Epithelial cell of prostate (primary cell): ENCODE measurements at regions not wholly inside any gene's neighbourhood (a gene's known extent, or its start where the extent isn't known, plus 50 kb on each side); places are given as distances from the start of the nearest gene placed in this dataset.
A peak's percentile ranks its signal among the peaks of the same experiment; 100 is the strongest.

Experiments
- DNase-seq: peaks from one replicate; pipeline ENCODE4 v3.0.0-alpha.2; 2011; ENCODE audit warnings: low read depth, low spot score
- H3K27ac ChIP-seq: fragments of 450-650 bp; 2 replicates; pipeline ENCODE4 v1.5.1; 2017; ENCODE audit warnings: mild to moderate bottlenecking

DNA sequence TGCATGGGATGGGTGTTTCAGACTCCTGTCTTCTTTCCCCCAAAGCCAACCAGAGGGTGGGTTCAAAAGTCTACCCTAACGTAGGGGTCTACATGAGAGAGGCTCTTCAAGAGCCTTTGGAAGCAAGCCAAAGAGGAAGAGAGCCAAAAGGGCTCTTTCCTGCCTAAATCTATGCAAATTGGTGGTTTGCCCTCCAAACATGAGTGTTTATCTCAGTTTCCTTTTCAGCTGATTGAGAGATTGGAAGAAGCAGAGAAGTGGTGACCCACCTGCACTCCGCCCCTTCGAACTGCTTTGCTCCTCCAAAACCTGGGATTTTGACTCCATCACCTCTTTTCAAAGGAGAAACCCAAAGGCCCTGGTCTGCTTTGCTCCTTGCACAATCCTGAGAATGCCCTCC, 65.4 kb upstream of the MAF start:
- H3K27ac ChIP-seq: no peak overlapping the region
- DNase-seq: no peak

DNA sequence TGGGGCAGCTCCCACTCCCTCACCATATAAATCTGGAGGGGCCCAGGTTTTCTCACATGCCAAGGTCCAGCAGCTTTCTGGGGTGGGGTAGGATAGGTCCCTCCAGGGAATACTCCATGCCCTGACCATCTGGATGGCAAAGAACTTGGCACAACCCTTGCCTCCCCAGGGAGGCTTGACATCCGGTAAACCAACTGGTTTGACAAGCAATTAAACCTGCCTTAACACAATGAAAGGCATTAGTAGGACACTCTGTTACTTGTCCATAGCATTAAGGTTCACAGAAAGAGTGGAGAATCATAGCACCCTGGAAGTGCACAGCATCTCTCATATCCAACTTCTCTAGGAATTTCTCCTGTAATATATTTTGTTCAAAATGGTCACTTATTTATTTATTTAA, 63.9 kb upstream of the MAF start:
- no peak for DNase-seq
- no peak overlapping the region for H3K27ac ChIP-seq

DNA sequence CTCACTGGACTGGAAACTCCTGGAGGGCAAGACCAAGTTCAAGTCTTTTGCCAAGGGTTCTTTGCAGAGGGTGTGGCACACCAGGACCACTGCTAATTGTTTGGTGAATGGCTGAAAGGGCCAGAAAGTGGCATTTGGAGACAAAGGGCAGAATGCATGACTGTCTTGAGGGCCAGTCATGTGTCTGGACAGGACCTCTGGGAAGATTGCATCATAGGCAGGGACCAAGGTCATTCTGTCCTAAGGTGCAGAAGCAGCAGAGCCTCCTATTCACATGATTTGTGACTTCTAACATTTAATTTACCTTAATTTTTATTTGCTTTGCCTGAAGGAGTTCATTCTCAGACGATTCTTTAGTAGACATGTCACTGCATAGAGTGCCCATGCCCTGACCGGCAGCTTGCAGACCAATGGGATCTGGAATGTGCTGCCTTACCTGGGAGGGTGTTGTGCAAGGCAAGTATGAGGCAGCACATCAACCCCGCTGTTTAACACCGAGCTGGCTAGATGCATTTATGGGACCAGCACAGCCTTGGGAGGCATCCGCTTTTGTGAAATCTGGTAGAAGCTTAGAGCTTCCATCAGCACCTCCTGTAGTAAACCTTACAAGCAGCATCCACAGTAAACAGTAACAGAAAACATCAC, 62.3 kb upstream of the MAF start:
- no peak for DNase-seq

DNA sequence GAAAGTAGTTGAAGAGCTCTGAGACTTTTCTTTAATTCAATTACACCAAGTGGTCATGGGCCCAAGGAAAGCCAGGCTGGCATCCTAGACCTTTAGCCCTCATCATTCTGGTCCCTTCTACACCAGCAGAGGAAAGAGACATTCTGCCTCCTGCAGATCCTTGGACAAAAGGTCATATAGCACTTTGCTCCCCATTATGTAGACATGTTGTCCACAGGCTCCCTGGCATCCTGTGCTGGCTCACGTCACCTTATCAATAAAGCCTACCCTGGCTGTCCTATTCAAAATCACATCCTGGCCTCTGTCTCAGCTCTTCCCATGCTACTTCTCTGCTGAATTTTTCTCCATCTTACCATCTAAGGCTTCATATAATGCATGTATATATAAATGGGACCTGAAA, 61.6 kb upstream of the MAF start:
- H3K27ac ChIP-seq: no peak overlapping the region
- no peak for DNase-seq

More for the DNA sequence above, 62.3 kb upstream of the MAF start:
- peak overlapping the region; percentile 17 for H3K27ac ChIP-seq

DNA sequence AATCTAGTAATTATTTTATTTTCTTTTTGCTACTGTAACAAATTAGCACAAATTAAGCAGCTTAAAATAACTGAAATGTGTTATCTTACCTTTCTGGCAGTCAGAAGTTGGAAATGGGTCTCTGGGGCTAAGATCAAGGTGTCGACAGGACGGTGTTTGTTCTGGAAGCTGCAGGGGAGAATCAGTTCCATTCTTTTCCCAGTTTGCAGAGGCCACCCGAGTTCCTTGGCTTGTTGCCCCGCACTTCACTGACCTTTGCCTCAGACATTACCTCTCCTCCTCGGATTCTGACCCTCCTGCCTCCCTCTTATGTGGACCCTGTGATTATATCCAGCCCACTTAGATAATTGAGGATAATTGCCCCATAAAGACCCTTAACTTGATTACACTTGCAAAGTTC, 61.0 kb upstream of the MAF start:
- DNase-seq: no peak
- H3K27ac ChIP-seq: no peak overlapping the region

DNA sequence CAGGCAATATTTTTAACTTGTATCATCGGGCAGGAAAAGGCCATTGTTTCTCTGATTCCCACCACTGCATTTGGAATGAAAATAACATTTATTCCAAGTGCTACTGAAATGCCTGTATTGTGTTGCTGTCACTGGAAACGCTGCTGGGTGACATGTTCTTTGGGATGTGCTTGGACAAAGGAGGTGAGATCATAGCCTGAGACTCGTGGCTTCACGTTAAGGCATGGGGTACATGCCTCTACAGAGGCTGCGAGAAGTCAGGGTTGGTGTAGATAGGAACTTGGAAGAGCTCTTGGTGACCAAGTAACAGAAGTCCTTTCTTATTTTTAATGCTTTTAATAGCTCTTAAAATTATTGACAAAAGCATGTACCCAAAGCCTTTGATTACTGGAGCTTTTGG, 58.8 kb upstream of the MAF start:
- H3K27ac ChIP-seq: peak overlapping the region; percentile 90
- DNase-seq: no peak

DNA sequence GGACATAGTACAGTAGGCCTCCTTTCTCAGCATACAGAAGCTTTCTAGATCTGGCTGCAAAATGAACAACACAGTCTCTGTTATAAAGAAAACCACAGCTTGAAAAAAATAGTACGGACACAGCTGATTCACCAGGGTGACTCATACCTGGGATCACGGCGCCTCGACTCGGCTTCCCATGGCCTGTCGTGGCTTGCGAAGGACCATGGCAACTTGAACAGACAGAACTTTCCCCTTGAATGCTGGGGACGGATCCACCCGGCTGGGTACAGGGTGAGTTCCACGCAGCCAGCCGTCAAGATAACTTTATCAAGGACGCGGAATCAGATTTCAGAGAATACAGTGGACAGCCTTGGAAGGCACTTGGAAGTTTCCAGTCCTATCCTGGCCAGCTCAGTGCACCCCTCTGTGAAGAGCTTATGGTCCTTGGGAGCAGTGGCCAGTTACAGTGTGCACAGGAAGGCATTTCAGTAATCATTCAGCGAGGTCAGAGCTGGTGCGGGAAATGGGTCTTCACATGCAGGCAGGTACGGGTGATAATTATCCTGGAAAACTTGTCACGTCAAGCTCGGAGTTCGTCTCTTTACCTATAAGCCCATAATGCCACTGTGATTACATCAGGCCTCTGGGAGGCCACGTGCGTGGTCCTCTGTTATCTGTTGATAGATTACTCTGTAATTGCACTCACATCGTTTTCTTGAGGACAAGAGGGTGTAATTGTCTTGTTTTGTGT, 57.9 kb upstream of the MAF start:
- peak overlapping the region; percentile 90 for H3K27ac ChIP-seq

DNA sequence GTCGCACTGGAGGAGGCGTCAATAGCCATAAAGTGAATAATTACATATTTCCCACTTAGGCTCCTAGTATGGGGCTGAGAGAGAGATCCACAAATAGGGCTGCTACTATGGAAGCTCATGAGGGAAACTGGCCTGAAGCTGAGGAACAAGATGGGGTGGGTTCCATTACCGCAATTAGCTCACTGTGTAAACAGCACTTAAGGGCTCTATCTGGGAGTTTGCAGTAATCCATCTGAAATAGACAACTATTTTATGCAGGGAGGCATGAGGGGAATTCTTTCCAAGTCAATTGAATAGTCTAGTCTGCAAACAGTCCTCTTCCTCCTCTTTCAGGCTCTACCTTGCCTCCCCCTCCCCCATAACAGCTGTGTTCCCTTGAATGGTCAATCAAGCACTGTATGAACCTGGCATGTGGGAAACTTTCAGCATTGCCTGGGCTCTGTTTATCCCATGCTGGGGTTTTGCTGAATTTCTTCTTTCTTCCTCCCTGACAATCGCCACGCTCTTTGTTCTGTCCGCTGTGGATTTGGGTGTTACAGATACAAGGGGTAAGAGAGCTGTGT, 56.1 kb upstream of the MAF start:
- no peak for DNase-seq
- H3K27ac ChIP-seq: no peak overlapping the region

More for the DNA sequence above, 57.9 kb upstream of the MAF start:
- peak; percentile 81 for DNase-seq

DNA sequence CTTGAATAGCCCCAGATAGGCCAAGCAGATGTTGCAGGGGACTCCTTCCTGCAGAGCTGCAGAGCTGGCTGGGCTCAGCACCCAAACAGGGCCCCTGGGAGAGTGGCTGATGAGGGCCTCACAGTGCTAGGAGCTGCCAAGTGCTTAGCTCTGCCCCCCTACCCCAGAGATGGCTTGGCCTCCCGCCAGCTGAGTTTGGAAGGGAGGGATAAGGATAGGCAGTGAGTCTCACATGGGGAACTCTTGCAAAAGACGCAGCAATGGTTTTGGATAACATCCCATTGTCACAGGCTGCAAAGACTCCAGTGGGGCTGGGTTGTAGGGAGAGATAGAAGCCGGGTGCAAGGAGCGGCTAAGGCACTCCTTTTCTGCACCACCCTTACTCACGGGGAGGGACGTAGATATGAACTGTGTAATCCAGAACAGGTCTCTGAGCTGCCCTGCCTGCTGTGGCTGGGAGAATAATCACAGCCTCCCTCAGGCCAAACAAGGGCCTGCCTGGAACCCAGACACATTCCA, 52.9 kb upstream of the MAF start:
- DNase-seq: no peak
- H3K27ac ChIP-seq: no peak overlapping the region

DNA sequence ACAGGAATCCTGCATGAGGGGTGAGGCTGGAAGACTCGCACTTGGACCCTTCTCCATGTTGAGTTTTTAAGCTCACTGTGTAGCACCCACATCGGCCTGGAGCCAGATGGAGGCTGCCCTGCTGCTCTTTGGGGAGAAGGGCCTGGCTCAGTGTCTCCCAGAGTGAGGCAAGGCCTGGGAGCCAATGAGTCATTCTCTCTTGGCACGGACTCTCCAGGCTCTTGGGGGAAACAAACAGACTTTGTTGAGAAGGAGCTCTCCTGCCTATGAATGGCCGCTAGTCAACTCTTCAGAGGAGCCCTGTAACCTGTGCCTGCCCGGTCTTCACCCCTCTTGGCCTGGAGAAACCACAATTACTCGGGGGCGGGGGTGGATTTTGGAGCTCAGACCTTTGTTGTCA, 50.8 kb upstream of the MAF start:
- H3K27ac ChIP-seq: peak overlapping the region; percentile 37
- no peak for DNase-seq
